ENCODE measurements at regions not wholly inside any gene's neighbourhood (a gene's known extent, or its start where the extent isn't known, plus 50 kb on each side); places are given as distances from the start of the nearest gene placed in this dataset.

DNA sequence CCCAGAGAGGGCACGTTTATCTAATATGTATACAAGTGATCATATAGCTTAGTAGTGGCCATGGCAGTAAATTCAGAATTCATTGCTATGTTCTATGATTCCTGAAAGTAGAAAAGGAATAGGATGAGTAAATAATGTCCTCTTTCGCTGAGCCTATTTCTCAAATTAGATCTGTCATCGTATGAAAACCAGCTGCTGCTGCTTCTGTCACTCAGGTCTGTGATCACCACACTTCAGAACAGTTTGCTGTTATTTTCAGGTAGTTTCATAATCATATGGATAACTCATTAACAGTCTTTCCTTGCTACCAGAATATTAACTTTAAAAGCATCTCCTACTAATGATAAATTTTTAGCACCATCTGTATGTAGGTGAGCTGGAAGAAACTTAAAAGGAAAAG is 289.1 kb upstream of the AZI2 start:
- TF ChIP-seq, protein P1, sequence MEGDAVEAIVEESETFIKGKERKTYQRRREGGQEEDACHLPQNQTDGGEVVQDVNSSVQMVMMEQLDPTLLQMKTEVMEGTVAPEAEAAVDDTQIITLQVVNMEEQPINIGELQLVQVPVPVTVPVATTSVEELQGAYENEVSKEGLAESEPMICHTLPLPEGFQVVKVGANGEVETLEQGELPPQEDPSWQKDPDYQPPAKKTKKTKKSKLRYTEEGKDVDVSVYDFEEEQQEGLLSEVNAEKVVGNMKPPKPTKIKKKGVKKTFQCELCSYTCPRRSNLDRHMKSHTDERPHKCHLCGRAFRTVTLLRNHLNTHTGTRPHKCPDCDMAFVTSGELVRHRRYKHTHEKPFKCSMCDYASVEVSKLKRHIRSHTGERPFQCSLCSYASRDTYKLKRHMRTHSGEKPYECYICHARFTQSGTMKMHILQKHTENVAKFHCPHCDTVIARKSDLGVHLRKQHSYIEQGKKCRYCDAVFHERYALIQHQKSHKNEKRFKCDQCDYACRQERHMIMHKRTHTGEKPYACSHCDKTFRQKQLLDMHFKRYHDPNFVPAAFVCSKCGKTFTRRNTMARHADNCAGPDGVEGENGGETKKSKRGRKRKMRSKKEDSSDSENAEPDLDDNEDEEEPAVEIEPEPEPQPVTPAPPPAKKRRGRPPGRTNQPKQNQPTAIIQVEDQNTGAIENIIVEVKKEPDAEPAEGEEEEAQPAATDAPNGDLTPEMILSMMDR (IDR thresholded peaks at IDR 0.05), result no peak
- no peak overlapping the region for H3K4me3 ChIP-seq
- no peak overlapping the region for H3K27ac ChIP-seq
- DNase-seq (ENCODE audit: low spot score), result no peak

DNA sequence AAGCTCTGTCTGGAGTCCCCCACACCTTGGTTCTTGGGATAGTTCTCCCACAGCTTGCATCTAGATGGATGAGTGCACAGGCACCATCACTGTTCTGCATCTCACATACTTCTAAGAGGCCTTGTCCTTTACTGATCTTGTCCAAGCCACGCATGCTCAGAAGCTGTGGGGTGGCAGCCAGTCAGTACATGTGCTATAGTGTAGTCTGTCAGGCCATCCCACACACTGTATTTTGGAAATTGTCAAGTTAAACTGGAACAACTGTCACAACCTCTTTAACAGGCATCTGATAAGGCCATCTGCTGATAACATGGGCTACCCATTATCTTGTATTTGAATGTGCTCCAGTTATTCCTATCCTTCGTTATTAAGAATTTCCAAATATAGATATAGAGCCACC is 296.5 kb upstream of the AZI2 start:
- DNase-seq (ENCODE audit: low spot score), result no peak
- no peak overlapping the region for H3K27ac ChIP-seq
- no peak overlapping the region for H3K4me3 ChIP-seq
- TF ChIP-seq, protein P1 (IDR thresholded peaks at IDR 0.05), result no peak

DNA sequence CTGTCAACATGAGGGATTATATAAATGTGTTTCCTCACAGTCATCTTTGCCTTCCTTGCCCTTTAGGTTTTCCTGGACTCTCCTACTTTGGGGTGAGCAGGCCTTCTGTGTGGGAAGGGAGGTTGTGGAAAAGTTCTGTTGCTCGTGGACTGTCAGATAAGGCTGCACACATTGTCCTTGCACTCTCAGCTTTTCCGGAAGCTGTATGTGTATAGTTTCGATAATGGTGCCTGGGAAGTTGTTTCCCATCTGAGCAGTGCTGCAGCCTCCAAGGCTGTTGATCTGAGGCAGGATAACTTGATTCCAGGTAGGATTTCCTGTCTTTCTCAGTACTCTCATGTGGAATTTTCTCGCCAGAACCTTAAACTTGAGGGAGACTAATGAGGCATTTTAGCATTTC is 297.8 kb upstream of the AZI2 start:
- H3K4me3 ChIP-seq, result no peak overlapping the region
- no peak for DNase-seq (ENCODE audit: low spot score)
- no peak overlapping the region for H3K27ac ChIP-seq
- TF ChIP-seq, protein P1 (IDR thresholded peaks at IDR 0.05), result no peak

DNA sequence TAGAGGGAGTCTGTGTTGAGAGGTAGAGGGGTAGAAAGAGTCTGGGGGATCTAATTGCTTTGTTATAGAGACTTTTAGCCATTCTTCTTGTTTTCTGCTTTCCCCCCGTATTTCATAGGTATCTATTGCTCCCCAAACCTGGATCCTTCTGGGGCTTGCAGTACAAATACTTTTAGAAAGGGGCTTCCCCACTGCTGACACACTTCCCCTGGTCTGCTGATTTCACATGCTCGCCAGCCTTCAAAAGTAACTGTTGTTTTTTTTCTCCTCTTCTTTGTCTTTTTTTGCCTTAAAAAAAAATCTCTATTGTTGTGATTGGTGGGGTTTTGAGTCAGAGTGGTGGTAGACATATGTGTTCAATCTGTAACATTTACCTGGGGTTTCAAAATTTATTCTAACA is 300.6 kb upstream of the AZI2 start:
- no peak overlapping the region for H3K27ac ChIP-seq
- H3K4me3 ChIP-seq, result no peak overlapping the region
- DNase-seq (ENCODE audit: low spot score), result no peak
- TF ChIP-seq, protein P1 (IDR thresholded peaks at IDR 0.05), result no peak

DNA sequence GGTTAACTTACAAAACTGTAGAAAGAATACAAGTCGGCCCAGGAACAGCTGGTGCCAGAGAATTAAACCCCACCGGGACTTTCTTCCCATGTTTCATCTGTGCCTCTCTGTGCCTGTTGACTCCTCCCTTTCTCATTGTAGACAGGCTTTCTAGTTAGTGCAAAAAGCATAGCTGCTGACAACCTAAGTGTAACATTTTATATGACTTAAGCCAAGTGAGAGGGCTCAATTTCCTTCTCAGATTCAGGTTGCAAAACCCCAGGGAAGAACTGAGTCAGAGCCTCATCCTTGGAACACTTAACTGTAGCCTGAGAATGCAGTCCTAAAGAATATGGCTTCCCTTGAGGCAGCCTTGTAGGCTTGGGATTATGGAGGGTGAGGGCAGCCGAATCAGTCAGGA is 302.5 kb upstream of the AZI2 start:
- Histone ChIP-seq H3K27ac (no peak overlapping the region), H3K4me3 (no peak overlapping the region)
- TF ChIP-seq, protein P1 (IDR thresholded peaks at IDR 0.05), result no peak
- no peak for DNase-seq (ENCODE audit: low spot score)

DNA sequence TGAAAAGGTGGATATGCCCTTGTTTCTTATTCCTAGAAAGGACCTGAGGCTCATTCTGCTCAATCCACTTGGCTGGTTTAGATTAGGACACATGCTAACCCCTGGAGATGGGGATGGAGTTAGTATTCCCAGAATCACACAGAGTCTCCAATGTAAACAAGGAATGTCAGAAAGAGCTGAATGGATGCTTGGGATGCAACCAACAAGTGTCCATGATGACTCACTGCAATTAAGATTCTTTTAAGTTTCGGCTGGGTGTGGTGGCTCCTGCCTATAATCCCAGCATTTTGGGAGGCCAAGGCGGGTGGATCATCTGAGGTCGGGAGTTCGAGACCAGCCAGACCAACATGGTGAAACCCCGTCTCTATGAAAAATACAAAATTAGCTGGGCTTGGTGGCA is 315.5 kb upstream of the AZI2 start:
- Histone ChIP-seq H3K27ac (peak overlapping the region in 1 of 2 donors; percentile 35), H3K4me3 (no peak overlapping the region)
- TF ChIP-seq, protein P1 (IDR thresholded peaks at IDR 0.05), result no peak
- no peak for DNase-seq (ENCODE audit: low spot score)

DNA sequence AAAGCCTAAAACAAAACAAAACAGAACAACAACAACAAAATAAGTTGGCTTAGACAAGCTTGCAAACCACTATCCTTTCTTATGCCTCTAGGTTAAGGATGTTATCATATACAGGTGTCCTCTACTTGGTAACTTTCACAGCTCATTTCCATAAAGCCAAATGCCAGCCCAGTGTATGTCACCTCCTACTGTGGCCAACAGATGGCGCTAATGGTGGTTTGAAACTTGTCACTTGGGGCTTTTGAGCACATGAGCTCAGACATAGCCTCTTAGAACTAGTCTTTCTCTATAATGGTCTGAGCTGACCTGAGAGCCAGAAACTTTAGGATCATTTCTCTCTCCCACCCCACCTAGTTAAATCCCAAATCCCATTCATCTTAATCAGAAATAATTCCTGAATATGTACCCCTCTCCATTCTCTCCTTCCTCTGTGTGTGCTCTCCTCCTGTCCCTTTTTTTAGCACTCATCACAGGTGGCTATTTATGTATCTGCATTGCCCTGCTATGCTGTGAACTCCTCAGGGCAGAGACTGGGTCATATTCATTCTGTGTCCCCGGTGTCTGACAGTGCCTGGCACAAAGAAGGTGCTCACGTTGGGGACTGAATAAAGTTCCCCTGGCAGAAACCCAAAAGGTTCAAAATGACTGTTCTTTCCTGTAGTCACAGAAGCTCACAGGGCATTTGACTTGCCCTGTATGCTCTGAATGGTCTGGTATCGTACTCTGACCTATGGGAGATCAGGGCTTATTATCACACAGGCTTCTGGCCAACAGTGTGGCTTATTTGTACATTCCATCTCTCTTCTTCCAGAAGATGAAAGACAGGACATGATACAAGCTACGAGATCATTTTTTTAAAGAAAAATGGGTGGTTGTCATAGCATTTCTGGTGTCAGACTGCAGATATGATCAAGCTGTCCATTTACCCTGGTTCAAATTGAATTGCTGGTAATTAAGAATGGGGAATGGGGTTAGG is 319.3 kb upstream of the AZI2 start:
- H3K27ac ChIP-seq, result no peak overlapping the region
- TF ChIP-seq, protein P1 (IDR thresholded peaks at IDR 0.05), result peak; percentile 47
- no peak overlapping the region for H3K4me3 ChIP-seq
- no peak for DNase-seq (ENCODE audit: low spot score)

Data from coronary artery (tissue), 2 donors.